ENCODE measurements at regions not wholly inside any gene's neighbourhood (a gene's known extent, or its start where the extent isn't known, plus 50 kb on each side); places are given as distances from the start of the nearest gene placed in this dataset.

- DNase-seq (ENCODE audit: low read depth in 2 of 2) = no peak
Measured at GRCh38 chr7:25882151-25882773, 269.7 kb upstream of the NFE2L3 start.

- no peak for DNase-seq (ENCODE audit: low read depth in 2 of 2)
Measured at GRCh38 chr7:25884265-25884828, 267.7 kb upstream of the NFE2L3 start.

DNA sequence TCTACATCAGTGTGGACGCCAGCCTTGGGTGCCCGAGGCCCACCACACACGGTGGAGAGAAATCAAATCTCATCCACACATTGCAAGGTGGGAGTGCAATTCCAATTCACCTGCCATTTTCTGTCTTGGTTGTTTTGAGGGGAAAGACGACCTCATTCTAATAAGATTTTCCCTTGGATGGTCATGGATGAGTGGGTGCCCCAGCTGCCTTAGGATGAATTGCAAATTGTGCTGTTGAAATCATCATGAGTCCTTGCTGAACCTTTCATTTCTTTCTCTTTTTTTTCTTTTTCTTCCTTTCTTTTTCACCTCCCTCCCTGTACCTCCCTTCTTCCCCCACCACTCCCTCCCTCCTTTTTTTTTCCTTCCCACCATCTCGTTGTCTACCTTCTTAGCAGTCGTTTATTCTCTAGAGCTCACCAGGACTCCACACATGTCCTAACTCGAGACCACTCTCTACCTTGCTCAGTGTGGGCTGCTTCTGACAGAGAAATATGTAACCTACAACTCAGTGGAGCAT is 266.9 kb upstream of the NFE2L3 start:
- DNase-seq (ENCODE audit: low read depth in 2 of 2) = no peak

DNA sequence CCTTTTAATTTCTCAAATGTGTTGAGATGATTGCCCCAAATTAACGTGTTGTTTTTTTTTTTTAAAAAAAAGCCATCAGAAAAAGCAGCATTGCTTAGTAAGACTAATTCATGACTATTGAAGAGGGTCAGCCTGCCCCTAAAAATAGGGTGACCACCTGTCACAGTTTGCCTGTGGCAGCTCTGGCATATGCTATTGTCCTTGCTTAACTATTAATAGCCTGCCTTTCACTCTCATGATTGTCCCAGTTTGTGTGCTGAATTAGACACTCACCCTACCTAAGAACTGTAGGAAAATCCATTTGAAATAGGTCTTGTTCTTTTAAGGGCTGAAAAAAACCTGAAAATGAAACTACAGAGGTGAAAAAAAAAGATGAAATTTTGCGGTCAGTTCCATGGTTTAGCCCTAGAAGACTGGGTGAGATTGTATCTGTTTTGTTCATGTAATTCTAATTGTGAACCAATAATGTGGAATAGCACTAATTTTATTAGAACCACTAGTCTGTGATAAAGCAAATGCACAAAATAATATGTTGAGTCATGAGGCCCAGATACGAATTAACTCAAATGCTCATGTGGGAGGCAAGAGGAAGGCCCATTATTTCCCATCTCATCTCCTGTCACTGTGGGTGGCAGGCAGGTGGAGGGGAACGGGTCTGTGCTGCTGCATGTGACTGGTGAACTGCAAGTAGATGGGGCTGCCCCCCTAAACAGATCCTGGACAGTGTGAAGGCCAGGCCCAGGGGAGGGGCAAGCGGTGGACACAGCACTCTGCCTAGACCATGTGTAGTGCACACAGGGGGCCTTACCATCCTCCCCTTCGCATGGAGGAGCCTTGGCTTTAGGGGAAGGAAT is 265.4 kb upstream of the NFE2L3 start:
- no peak for DNase-seq (ENCODE audit: low read depth in 2 of 2)

GRCh38 chr7:25887266-25887665 is 264.7 kb upstream of the NFE2L3 start:
- DNase-seq (ENCODE audit: low read depth in 2 of 2) = no peak

DNA sequence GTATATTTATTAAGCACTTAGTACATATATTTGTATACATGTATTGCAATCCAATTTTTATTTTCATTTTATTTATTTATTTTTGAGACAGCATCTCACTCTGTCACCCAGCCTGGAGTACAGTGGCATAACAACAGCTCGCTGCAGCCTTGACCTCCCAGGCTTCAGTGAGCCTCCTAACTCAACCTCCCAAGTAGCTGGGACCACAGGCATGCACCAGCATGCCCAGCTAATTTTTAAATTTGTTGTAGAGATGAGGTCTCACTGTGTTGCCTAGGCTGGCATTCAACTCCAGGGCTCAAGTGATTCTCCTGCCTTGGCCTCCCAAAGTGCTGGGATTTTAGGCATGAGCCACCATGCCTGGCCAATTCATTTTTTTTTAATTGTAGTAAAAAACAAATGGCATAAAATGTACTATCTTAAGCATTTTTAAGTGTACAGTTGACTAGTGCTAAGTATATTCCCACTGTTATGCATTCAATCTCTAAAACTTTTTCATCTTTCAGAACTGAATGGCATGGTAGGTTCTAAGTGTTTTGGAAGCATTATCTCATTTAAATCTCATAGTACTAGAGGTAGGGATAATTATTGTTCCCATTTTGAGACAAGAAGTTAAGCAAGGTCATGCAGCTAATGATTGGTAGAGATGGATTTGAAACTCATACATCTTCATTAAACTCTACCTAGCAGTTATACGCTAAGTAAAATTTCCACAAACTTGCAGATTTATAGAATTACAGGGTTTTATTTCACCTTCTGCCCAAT is 264.0 kb upstream of the NFE2L3 start:
- no peak for DNase-seq (ENCODE audit: low read depth in 2 of 2)

DNA sequence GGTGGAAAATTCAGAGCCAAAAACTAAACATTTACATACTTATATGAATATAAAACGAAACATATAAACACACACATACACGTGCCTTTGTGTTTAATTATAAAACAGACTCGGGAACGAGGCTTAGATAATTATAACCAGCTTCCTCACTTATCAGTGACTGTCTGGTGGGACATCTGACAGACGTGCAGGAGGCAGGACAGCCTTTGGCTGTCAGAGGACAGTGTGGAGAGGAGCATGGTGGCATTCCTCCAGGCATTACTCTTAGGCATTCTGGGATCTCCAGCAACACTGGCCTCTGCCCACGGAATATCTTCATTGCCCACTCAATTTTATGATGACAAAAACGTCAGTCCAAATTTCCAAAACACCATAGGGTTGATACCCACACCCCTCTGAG is 262.2 kb upstream of the NFE2L3 start:
- DNase-seq (ENCODE audit: low read depth in 2 of 2) = no peak

GRCh38 chr7:25891591-25891990 is 260.4 kb upstream of the NFE2L3 start:
- DNase-seq (ENCODE audit: low read depth in 2 of 2) = no peak

DNA sequence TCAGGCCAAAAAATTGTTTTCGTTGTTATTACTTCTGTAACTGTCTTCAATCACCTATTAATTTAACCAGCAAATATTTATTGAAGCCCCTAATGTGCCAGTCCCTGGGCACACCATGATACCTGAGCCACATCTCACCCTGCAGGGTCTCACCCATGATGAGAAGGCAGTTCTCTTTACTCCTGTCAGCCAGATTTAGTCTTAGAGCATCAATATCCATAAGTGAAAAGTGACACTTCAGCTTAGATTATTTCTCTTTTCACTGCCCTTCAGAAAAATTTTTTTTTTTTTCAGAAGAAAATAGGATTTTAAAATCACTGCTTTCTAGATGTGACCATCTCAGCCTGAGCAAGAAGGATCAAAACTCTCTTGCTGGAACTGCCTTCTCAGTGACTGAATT is 258.6 kb upstream of the NFE2L3 start:
- no peak for DNase-seq (ENCODE audit: low read depth in 2 of 2)

- no peak for DNase-seq (ENCODE audit: low read depth in 2 of 2)
Measured at GRCh38 chr7:25894002-25894901, 257.7 kb upstream of the NFE2L3 start.

DNA sequence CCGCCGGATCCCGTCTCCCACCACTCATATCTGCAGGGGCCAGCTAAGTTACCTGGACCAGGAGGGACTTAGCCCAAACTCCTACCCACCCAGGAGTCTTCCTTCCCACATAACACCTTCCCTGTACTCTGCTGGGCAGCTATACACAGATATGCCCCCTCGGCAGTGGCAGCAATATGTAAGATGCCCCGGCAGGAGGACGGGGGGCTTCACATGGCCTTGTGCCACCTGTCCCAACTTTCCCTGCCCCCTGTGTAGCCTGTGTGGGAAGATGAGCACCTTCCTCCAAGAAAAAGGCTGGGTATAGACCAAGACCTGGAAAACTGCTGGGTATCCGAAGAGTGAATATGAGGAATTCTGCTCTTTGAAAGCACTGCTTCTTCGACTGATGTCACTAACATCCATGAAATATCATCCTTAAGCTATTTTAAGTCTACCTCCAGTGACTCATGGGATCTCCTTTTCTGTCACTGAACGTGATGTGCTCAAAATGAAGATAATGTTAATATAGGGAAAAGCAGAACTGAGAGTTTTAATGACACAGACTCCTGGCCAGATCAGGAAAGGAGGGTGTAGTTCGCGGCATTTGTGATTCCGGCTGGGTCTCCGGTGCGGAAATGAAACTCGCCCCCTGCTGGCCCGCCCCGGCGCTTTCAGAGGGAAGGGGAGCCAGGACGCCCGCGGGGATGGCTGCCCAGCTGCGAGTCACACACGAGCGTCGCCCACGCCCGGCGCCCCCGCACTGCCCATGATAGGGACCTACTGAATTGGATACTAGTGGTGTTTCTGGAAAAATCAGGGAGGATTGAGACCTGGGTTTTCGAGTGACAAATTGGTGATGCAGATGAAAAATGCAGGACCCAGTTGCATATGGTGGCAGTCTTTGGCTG is 256.9 kb upstream of the NFE2L3 start:
- no peak for DNase-seq (ENCODE audit: low read depth in 2 of 2)

DNA sequence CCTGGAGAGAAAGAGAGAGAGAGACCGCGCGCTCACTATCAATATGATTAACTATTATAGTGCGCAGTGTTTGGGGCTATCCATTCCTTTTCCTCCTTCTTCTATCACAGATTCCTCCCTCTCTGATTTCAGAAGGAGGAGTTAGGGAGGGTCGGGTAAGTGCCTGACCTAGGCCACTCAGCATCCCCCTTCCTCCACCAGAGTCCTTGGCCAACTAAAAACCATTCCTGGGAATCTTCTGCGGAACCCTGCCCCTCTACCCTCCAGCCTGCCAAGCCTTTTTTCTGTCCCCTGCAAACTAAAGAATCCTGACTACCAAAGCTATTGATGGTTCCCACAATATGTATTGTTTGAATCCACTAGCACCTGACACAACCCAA is 256.2 kb upstream of the NFE2L3 start:
- no peak for DNase-seq (ENCODE audit: low read depth in 2 of 2)

DNA sequence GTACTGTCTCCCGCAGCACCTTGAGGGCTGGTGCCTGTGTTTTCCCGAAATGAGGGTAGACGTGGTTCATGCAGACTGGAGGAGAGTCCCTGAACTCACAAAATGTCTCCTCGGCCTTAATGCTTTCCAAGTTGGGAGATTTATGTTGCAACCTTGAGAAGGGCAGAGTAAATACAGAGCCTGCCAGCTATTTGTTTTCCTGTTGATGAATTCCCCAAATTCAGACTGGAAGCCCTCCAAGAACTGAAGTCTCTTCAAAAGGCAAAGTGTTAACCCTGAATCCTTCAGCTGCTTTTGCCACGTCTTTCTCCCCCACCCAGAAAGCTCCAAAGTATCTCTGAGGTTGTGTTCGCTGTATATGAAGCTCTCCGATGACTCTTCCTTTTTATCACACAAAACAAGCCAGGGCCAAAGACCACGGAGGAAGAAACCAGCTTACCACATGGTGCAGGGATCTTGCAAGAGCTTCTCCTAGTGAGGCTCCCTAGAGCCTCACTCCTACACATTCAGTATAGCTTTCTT is 254.7 kb upstream of the NFE2L3 start:
- DNase-seq (ENCODE audit: low read depth in 2 of 2) = no peak

- DNase-seq (ENCODE audit: low read depth in 2 of 2) = no peak
Measured at GRCh38 chr7:25900245-25900644, 251.8 kb upstream of the NFE2L3 start.

DNA sequence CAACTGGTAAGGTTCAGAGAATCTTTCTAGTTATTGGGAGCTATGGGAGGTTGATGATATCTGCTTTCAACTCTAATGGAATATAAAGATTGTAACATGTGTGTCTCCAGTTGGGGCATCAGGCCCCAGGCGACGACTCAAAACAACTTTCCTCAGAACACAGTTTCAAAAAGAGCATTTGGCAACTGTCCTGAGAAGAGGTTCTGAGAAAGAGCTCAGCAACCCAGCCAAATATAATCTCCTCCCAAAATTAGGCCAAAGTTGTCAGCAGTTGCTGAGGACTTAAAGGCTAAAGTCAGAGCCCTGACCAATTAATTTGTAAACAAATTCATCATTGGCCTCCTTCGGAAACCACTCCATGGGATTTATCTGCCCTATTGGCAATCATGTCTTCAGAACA is 251.1 kb upstream of the NFE2L3 start:
- no peak for DNase-seq (ENCODE audit: low read depth in 2 of 2)

GRCh38 chr7:25901658-25902057 is 250.3 kb upstream of the NFE2L3 start:
- DNase-seq (ENCODE audit: low read depth in 2 of 2) = no peak

DNA sequence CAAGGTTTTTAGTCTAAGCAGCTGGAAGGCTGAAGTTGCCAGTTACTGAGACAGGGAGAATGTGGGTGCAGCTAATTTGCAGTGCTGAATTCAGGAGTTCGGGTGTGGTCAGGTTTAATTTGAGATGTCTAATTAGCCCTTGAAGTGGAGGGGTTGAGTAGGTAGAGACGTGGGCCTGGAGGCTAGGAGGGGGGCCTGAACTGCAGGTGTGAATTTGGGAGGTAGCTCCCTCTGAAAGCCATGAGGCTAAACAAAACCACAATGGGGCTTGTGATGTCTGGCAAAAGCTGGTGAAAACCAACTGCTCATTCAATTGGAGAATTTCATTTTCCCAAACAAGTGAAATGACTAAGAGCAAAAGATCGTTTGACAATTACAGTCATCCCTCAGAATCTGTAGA is 246.0 kb upstream of the NFE2L3 start:
- DNase-seq (ENCODE audit: low read depth in 2 of 2) = no peak

DNA sequence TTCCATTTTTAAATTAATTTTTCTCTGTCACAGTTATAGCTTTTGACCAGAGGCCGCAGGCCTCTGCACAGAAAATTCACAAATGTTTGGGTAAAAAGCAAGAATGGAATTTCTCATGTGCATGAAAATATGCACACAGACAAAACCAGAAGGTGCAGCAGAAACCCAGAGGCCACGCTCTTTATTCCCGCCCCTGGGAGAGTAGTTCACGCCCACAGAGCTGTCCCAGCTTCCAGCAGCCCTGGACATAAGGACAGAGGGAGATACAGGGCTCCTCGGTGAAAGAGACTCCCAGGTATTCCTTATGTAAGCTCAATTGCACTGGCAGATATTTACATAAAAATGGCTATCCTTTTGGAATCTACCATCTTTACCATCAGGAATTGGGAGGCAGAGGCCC is 245.2 kb upstream of the NFE2L3 start:
- DNase-seq (ENCODE audit: low read depth in 2 of 2) = no peak

GRCh38 chr7:25907214-25907613 is 244.8 kb upstream of the NFE2L3 start:
- DNase-seq (ENCODE audit: low read depth in 2 of 2) = no peak

GRCh38 chr7:25907731-25908130 is 244.3 kb upstream of the NFE2L3 start:
- DNase-seq (ENCODE audit: low read depth in 2 of 2) = no peak

All from fibroblast of skin of left biceps (primary cell).